Posterior cingulate gyrus (tissue), 11 donors: ENCODE measurements at regions not wholly inside any gene's neighbourhood (a gene's known extent, or its start where the extent isn't known, plus 50 kb on each side); places are given as distances from the start of the nearest gene placed in this dataset.

Experiments used
- DNase-seq, 10 donors: peaks; one replicate each; pipeline versions ENCODE4 v3.0.0 to v3.0.0-alpha.2; 2020 to 2021; ENCODE audit warnings: mixed read lengths in 3 of 10
- intact Hi-C: fragments of 100-400 bp; cut with DNase I; formaldehyde crosslinking; loops from one replicate; pipeline ENCODE4 v1.15.1; 2023

DNA sequence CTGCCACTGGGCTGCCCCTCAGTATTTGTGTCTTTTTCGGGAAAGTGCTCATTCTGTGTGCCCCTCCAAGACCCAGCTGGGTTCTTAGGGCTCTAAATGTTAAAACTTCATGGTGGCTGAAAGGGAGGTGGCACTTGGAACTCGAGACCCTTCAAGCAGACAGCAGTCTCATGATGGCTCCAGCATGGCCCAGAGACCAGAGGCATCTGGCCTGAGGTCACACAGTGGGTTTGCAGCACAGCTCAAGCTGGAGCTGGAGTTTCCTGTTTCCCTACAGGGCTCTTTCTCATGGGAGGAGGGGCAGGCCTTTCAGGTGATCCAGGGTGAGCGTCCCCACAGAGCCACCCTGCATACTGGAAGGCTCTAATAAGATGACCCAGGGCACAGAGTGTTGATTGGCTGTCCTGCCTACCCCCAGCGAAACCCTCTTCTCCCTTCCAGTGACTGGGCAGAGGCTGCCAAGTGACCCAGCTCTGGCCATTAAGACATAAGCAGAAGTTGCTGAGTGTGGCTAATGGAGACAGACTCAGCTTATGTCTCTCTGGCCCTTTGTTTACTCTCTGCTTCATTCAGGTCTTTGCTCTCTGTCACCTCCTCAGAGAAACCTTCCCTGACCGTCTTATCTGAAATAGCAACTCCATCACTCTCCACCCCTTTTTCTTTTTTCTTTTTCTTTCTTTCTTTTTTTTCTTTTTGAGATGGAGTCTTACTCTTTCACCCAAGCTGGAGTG, 166.6 kb upstream of the SMAD3 start:
- DNase-seq, result peak in 1 of 10 donors; percentile 51
- intact Hi-C loops, result no loop called here

DNA sequence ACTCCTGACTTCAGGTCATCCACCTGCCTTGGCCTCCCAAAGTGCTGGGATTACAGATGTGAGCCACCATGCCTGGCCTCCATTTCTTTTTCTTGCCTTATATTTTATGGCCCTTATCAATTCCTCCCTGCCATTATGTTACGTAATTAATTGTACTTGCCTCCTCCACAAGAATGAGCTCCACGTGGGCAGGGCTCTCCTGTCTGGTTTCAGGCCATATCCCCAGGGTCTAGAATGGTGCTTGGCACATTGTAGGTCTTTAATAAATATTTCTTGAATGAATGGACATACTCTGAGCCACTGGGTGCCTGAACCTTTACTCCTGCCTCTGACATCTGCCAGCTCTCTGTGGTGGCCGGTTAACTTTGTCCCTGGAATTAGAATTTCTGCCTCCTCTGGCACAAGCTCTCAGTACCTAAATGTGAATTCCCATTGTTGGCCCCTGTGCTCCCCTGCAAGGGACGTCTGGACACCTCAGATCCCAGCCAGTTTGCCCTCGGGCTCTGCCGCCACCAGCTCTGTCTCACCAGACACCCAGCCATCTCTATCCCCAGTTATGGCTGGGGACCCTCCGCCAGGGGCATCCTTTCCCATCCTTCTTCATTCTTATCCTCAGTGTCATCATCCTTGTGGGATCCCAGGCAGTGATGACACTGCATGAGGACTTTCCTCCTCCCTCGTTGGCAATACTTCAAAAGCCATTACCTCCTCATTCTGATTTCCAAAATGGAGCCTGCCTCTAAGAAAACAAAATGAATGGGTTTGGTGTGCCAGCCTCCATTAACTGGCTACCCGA, 165.6 kb upstream of the SMAD3 start:
- intact Hi-C loops, result no loop called here
- peak in 1 of 10 donors; percentile 76 for DNase-seq

DNA sequence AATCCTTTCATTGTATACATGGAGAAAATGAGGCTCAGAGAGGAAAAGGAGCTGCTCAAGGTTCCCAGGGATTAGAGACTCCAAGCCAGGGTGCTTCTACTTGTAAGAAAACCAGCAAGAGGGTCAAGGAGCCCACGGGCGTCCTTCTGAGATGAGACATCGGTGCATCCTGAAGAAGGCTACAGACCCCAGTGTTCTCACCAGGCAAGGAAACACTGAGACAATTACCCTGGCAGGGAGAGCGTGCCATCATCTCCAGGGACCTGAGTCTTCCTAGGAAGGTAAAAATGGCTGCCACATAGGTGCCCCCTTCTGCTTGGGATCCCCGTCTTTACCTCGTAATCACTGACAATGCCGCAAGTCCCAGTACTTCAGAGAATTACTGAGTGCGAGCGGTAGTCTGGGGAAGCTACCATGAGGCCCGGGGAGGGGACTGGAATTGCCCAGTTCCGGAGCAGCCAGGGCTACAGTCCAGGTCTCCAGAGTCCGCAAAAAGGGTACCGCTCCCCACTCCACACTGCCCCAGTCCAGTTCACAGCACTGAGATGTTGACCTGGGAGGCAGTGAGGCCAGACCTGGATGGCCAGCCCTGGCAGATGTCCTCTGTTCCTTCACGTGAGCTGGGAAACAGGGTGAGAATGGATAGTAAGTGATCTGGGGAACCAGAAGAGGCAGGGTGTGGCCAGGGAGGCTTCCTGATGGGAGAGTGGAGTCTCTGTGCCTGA, 164.7 kb upstream of the SMAD3 start:
- intact Hi-C loops, result no loop called here
- peak in 1 of 10 donors; percentile 33 for DNase-seq

DNA sequence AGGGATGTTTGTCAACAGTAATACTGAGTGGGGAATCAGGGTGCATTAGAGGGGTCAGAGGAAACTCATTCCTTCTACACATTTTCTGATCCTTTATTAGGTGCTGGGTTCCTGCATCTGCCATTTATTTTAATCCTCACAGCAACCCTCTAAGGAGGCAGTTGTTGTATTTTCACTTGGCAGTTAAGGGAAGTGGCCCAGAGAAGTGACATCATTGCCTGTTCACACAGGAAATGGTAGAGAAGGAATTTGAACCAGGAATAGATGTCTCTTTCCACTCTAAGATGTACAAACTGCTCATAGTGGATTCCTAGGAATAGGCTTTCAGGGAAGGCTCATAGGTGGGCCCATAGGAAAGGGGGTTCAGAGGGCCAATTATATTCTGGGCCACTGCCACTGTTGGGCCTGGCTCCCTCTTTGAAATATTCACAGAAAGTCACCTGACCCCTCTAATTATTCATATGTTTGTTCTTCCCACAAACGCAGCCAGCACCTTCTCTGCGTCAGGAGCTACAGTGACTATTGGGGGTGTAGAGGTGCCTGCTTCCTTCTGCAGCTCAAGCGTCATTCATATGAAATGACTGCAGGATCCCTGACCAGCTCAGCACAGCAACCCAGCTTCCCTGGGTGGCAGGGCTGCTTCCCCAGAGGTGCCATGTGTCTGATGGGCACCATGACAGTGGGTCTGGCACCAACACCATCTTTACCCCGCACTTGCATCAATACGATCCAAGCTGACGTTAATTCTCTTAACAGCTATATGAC, 163.9 kb upstream of the SMAD3 start:
- intact Hi-C loops, result no loop called here
- no peak for DNase-seq

DNA sequence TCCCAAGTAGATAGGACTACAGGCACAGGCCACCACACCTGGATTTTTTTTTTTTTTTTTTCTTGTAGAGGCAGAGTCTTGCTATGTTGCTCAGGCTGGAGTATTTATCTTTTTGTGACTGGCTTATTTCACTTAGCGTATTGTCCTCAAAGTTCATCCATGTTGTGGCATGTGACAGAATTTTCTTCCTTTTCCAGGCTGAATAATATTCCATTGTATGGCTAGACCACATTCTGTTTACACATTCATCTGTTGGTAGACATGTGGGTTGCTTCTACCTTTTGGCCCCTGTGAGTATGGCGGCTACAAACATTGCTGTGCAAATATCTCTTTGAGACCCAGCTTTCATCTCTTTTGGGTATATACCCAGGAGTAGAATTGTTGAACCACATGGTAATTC, 160.2 kb upstream of the SMAD3 start:
- no peak for DNase-seq
- intact Hi-C loops, result no loop called here

DNA sequence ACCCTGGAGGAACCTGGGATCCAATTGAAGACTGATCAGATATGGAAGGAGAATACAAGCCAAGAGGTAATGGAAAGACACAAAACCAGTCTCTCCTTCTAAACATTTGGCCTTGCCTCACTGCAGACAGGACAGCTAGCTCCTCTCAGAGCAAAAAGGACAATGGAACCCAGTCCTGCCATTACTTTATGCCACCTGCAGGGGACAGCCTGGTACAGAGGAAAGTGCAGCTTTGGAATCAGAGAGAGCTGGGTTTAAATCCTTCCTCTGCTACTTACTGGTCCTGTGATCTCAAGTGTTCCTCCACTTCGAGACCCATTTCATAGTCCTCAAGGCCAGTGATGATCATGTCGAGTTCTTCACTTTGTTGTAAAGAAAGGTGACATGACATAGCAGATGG, 159.4 kb upstream of the SMAD3 start:
- intact Hi-C loops, result no loop called here
- DNase-seq, result no peak

DNA sequence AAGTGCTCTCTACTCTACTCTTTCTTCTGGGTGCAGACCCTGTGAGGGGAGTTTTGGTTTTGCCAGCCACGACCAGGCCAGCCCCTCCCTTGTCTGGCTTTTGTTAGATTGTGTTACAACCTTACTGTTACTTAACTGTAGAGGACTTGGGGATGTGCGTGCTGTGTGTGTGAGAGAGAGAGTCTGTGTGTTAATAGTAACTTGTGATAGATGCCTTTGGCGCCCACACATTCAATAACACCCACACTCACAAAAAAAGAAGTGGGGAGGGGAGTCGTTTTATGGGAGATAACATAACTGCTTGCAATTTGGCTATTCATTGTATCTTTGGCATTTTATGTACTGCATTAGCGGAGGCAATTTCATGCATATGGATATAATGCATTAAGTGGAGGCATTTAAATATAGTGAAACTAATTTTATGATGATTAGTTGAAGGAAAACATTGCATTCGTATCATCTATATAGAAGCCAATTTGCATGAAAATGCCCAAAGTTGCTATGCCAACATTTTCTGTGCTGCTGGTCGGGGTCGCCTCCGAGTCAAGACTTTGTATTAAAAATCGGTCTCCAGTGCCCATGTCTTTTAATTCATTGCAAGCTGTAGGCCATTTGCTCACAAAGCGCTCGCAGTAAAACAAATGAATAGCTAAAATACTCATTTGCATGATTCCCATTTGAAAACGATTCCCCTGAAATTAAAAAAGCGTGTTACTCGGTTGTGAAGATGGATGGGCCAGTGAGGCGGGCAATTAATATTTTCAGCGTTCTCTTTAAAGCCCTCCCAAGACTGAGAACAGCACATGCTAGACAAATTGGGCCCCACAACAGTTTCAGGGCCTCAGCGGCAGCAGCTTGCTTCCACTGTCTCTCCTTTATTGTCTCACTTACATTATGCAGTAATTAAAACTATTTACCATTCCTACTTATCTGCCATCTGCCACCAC, 158.5 kb upstream of the SMAD3 start:
- DNase-seq, result no peak
- intact Hi-C loops, result no loop called here

DNA sequence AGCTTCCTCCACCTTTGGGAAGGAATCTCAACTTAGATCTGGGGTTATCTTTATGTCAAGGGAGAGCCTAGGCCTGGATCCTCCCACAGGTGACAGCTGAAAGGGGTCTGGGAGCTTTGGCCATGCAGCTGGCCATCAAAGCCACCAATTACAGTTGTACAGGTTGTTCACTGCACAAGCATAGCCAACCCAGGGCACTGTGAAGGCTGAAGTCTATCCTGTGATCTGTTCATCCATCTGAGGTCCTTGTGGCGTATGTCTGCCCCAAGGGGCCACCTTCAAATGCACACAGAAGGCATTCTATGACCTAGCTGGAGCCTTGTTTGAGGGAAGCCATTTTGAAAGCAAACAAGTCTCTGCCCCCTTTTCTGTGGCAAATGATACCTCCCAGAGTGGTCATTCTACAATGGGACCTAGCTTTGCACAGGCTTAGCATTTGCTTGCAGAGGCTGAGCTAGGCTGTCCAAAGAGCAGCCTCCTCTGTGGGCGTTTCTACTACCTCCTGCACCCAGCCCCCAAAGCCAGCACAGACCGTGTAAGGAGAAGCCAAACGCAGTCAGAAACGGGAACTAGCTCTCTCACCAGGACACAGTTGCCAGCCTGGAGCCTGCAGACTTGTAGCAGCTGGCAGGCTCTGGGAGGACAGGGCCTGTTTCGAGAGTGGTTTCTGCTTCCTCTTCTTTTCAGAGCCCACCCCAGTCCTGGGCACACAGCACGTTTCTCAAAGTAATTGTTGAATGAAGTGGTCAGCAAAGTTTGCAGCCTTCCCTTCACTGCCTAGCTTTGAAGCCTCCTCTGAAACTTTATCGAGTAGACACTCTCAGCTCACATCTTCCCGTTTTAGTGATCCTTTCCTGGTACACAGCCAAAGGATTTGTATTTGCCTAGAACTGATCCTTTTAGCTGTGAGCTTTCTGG, 157.3 kb upstream of the SMAD3 start:
- DNase-seq, result peak; percentile 27 to 90 (median 46)
- intact Hi-C loops, result no loop called here

DNA sequence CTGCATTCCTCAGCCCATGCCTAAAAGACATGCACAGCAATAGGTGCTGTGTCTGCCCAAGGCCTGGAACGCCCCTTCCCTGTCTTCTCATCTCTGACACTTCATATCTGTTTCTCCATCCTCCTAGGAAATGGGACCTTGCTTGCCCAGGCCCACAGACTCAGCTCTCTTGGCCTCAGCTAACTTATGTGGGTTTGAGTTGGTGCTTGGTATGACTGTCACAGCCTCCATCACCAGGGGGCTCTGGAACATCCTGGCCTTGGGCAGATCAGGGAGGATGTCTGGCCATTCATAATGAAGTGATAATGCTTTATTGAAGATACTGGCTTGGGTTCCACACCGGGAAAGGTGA, 156.7 kb upstream of the SMAD3 start:
- intact Hi-C loops, result no loop called here
- DNase-seq, result no peak

DNA sequence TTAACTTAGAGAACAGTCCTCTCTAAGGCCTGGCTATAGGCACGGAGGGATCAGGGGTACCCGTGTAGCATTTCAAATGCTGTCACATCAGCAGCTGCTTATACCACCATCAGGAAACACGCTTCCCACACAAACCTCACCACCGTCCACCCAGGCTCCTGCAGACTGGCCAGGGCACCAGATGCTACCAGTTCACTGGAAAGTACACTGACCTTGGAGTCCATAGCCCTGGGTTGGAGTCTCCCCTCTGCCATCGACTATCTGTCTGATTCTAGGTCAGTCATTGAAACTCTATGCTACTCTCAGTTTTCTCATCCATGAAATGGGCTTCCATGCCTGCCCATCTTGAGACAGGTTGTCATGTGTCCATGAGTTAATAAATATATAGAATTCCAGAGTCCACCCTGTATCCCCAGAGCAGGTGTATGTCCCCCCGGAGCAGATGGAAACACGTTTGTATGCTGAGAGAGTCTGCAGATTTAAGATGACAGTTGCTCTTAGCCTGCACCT, 156.0 kb upstream of the SMAD3 start:
- DNase-seq, result no peak
- intact Hi-C loops, result no loop called here

DNA sequence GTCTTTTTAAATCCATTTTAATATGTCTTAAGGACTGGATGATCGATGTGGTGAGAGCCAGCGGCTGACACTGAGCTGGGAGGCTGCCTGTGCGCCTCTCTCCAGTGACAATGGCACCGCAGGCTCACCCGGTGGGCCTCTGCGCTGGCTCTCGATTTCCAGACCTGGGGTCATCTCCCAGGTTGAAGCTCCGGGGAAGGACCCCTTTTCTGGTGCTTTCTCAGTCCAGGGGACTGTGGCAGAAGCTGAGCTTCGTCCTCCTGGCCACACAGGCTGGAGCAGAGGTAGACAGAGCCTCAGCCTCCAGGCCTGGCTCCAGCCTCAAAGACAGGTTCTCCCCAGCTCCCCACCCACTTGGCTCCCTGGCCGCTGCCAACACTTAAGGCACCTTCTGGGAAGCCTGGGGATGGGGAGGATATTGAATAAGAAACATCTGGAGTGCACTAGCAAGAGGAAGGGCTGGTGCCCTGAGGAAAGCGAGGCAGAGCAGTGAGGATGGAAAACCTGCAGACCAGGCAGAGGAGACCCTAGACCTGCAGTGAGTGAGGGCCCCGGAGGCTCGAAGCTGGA, 154.2 kb upstream of the SMAD3 start:
- intact Hi-C loops, result no loop called here
- no peak for DNase-seq

DNA sequence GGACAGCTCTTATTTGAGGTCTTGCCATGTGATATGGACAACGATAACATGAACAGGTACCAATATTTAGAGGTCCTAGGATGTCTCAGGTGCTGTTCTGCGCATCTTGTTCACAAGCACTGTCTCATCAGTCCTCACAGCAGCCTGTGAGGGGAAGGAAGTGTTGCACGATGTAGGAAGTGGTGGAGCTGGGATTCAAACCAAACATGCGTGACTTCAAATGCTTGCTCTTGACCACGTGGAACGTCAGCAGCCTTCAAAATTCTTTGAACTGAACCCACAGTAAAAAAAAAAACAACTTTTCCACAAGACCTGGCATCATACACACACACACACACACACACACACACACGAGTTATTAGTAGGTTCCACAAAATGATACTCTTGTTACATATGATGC, 153.4 kb upstream of the SMAD3 start:
- DNase-seq, result no peak
- intact Hi-C loops, result no loop called here

DNA sequence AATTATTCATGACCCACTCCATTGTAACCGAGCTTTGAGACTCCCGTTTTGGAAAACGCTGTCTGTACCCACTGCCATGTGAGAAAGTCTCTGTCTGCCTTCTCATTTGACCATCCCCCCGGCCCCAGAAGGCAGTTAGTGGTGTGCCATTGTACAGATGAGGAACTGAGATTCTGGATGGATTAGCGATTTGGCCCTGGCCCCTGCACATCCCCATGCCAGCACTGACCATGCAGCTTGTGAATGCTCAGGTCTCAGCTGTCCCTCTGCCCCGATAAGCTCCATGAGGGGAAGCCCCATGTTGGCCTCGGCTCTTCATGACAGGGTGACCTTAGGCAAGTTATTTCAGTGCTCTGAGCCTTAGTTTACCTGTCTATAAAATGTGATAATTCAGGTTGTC, 153.0 kb upstream of the SMAD3 start:
- intact Hi-C loops, result no loop called here
- DNase-seq, result no peak

DNA sequence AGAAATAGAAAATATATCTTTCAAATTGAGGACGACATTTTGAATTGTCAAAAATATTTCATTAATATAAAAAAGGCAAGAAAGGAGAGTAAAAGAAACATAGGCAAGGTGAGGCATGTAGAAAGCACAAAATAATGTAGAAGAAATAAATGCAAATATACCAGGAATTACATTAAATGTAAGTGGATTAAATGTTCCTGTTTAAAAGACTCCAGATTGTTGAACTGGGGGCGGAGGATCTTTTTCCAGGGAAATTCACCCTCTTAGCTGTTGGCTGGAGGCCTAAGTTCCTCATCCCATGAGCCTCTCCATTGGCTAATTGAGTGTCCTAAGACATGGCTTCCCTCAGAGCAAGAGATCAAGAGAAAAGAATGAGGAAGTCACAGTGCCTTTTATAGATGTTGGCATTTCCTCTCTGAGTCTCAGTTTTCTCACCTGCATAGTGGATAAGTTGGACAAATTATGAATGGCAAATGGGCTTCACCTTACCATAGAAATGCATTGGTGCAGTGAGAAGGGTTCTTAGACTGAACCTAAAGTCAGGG, 147.4 kb upstream of the SMAD3 start:
- DNase-seq, result no peak
- intact Hi-C loops, result no loop called here

DNA sequence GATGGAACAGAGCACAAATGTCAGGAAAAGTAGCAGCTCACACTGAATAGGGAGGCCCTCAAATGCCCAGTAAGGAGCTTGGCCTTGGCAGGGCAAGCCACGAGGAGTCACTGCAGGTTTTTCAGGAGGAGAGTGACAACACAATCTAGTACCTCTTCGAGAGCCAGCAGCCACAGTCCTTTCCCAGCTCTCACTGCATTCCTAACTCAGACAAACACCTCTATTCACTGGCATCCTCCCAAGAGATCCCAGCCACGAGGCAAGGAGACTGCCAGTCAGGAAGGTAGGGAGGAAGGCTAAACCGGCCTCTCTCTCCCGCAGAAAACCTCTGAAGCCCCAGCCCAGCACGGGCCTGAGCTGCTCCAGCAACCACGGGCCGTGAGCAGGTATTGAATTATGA, 146.0 kb upstream of the SMAD3 start:
- no peak for DNase-seq
- intact Hi-C loops, result no loop called here

DNA sequence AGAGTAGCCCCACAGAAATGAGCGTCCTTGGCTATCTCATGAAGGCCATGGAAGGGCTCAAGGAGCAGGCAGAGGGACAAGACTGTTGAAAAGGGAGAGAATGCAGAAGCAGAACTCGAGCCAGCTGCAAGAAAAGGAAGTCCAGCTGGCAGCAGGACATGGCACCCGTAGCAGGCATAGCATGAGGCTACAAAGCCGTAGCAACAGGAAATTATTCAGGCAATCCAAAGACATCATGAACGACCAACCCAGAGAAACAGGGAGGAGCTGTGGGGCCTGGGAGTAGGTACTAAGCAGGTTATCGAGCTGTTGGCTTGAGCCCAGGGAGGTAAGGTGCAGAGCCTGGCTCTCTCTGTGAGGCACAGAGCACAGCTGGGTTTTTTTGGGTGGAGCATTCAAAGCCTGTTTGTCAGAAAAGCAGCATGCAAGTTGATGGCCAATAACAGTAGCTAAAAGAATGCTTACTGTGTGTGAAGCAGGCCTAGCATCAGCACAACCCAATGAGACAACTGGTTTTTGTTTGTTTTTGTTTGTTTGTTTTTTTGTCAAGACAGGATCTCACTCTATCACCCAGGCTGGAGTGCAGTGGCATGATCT, 144.0 kb upstream of the SMAD3 start:
- DNase-seq, result no peak
- intact Hi-C loops, result no loop called here

DNA sequence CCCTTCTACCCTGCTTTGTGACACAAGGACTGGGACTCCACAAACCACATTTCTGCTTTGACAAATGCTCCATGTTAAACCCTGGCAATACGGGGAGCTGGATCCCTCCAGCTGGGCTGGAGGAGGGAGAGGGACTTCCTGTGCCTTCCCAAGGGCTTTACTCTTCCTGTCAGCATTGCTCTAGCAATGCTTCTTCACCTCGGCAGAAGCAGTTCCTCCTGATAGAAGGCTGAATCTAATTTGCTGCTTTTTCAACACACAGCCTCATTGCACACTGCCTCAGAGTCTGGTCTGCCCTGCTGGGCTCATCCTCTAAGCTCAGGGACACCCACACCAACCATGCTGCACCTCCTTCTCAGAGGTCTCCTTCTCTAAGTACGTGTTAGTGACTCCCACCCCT, 142.8 kb upstream of the SMAD3 start:
- DNase-seq, result no peak
- intact Hi-C loops, result no loop called here
